H1 (cell line): ENCODE measurements at regions not wholly inside any gene's neighbourhood (a gene's known extent, or its start where the extent isn't known, plus 50 kb on each side); places are given as distances from the start of the nearest gene placed in this dataset.

Experiments
- CTCF ChIA-PET: fragments of 300-600 bp; sonication (Branson Sonifier 250); formaldehyde crosslinking; loops from one replicate; lab custom pipeline; 2021; ENCODE audit not compliant: partially characterized antibody; lab: Charles Lee
- POLR2A ChIA-PET: fragments of 300-600 bp; sonication (Branson Sonifier 250); formaldehyde crosslinking; loops from one replicate; lab custom pipeline; 2021; ENCODE audit warnings: inconsistent platforms; ENCODE audit not compliant: partially characterized antibody; lab: Charles Lee
- DNase-seq, 2 experiments: peaks; one replicate each; pipeline versions ENCODE4 v3.0.0 to v3.0.0-alpha.2; 2010 to 2022; ENCODE audit warnings: low spot score in 2 of 2, low read depth in 1 of 2, mixed read lengths in 1 of 2
- FAIRE-seq: peaks from 2 replicates; lab custom pipeline; 2011; peaks lifted over from hg19 to GRCh38; lab: Jason Lieb, UNC
- H2AFZ ChIP-seq: 2 replicates; pipeline ENCODE4 v1.8.1; 2012; ENCODE audit warnings: low read length, inconsistent platforms
- H2AK5ac ChIP-seq: 2 replicates; pipeline ENCODE4 v1.6.1; 2013; ENCODE audit warnings: low read depth, low read length
- H2BK120ac ChIP-seq: replicated peaks from 2 replicates; pipeline ENCODE3; 2013; ENCODE audit warnings: low read depth, low read length, inconsistent platforms
- H2BK12ac ChIP-seq: 2 replicates; pipeline ENCODE4 v1.6.1; 2013; ENCODE audit warnings: low read depth, low read length
- H2BK15ac ChIP-seq: 2 replicates; pipeline ENCODE4 v1.6.1; 2013; ENCODE audit warnings: low read length
- H2BK20ac ChIP-seq: 2 replicates; pipeline ENCODE4 v1.6.1; 2013; ENCODE audit warnings: low read length
- H2BK5ac ChIP-seq: 2 replicates; pipeline ENCODE4 v1.6.1; 2013; ENCODE audit warnings: low read depth, low read length
- H3K14ac ChIP-seq: 2 replicates; pipeline ENCODE4 v1.6.1; 2013; ENCODE audit warnings: inconsistent platforms; ENCODE audit not compliant: insufficient read length
- H3K18ac ChIP-seq: 2 replicates; pipeline ENCODE4 v1.6.1; 2013; ENCODE audit warnings: low read length; ENCODE audit errors: extremely low read depth
- H3K23ac ChIP-seq: 2 replicates; pipeline ENCODE4 v1.6.1; 2013; ENCODE audit warnings: inconsistent platforms; ENCODE audit not compliant: insufficient read length
- H3K23me2 ChIP-seq: 2 replicates; pipeline ENCODE4 v1.6.1; 2013; ENCODE audit warnings: low read depth, low read length
- H3K27ac ChIP-seq: 2 replicates; pipeline ENCODE4 v1.6.1; 2011; ENCODE audit warnings: low read depth, low read length, inconsistent platforms
- H3K27me3 ChIP-seq, 4 experiments: replicated peaks in 1 of 4; 1 replicate in 1 of 4; 2 replicates in 3 of 4; pipeline versions ENCODE4 v1.6.1 to v1.8.1; 2011 to 2013; ENCODE audit warnings: low read length in 3 of 4, mild to moderate bottlenecking in 3 of 4, inconsistent platforms in 2 of 4, mixed read lengths in 2 of 4, moderate library complexity in 1 of 4; ENCODE audit not compliant: control insufficient read depth in 3 of 4, insufficient read depth in 3 of 4; ENCODE audit errors: extremely low read depth in 1 of 4
- H3K36me3 ChIP-seq, 4 experiments: 2 replicates each; pipeline versions ENCODE4 v1.6.1 to v1.8.1; 2011 to 2013; ENCODE audit warnings: mild to moderate bottlenecking in 4 of 4, low read length in 3 of 4, moderate library complexity in 2 of 4, control low read depth in 1 of 4, inconsistent platforms in 1 of 4; ENCODE audit not compliant: insufficient read depth in 4 of 4, control insufficient read depth in 2 of 4
- H3K4ac ChIP-seq: replicated peaks from 2 replicates; pipeline ENCODE3; 2013; ENCODE audit warnings: low read length, low read depth, mixed read lengths, inconsistent platforms; ENCODE audit not compliant: insufficient read length
- H3K4me1 ChIP-seq, 4 experiments: replicated peaks in 1 of 4; 1 replicate in 1 of 4; 2 replicates in 3 of 4; pipeline versions ENCODE4 v1.6.1 to v1.8.1; 2011 to 2013; ENCODE audit warnings: low read length in 3 of 4, inconsistent platforms in 2 of 4, mixed read lengths in 1 of 4; ENCODE audit not compliant: insufficient read depth in 4 of 4, control insufficient read depth in 3 of 4
- H3K4me2 ChIP-seq, 2 experiments: 2 replicates each; pipeline versions ENCODE4 v1.6.1 to v1.8.1; 2011 to 2013; ENCODE audit warnings: low read depth in 2 of 2, low read length in 2 of 2, control low read depth in 1 of 2, inconsistent platforms in 1 of 2, mild to moderate bottlenecking in 1 of 2; ENCODE audit not compliant: insufficient read depth in 1 of 2
- H3K4me3 ChIP-seq, 4 experiments: fragments of 200-600, 300-600 bp in 1 of 4; sonication (generic), shearing (Covaris generic), sonication (Bioruptor Twin) in 1 of 4; 2 replicates each; pipeline versions ENCODE4 v1.5.1 to v1.8.1; 2011 to 2016; ENCODE audit warnings: low read length in 4 of 4, low read depth in 3 of 4, control low read depth in 2 of 4, inconsistent platforms in 2 of 4, mild to moderate bottlenecking in 2 of 4, mixed read lengths in 1 of 4, moderate library complexity in 1 of 4; ENCODE audit not compliant: insufficient read depth in 2 of 4; ENCODE audit errors: extremely low read depth in 1 of 4
- H3K56ac ChIP-seq: replicated peaks from 2 replicates; pipeline ENCODE3; 2013; ENCODE audit warnings: low read depth, mild to moderate bottlenecking, mixed read lengths, low read length, inconsistent platforms; ENCODE audit not compliant: insufficient read length
- H3K79me1 ChIP-seq: 2 replicates; pipeline ENCODE4 v1.6.1; 2013; ENCODE audit warnings: low read depth, low read length, control low read depth
- H3K79me2 ChIP-seq, 2 experiments: 2 replicates each; pipeline versions ENCODE4 v1.6.1 to v1.8.1; 2012 to 2013; ENCODE audit warnings: low read length in 2 of 2, mild to moderate bottlenecking in 2 of 2, inconsistent platforms in 1 of 2; ENCODE audit not compliant: insufficient read depth in 2 of 2, control insufficient read depth in 1 of 2
- H3K9ac ChIP-seq, 4 experiments: replicated peaks in 1 of 4; 1 replicate in 1 of 4; 2 replicates in 3 of 4; pipeline versions ENCODE4 v1.6.1 to v1.8.1; 2011 to 2013; ENCODE audit warnings: low read depth in 3 of 4, low read length in 3 of 4, control low read depth in 2 of 4, mild to moderate bottlenecking in 2 of 4, moderate library complexity in 2 of 4, inconsistent platforms in 1 of 4; ENCODE audit errors: extremely low read depth in 1 of 4
- H3K9me3 ChIP-seq, 2 experiments: 2 replicates each; pipeline versions ENCODE4 v1.6.1 to v1.8.1; 2012 to 2013; ENCODE audit warnings: mild to moderate bottlenecking in 2 of 2, moderate library complexity in 2 of 2, control low read depth in 1 of 2, inconsistent platforms in 1 of 2, low read depth in 1 of 2, low read length in 1 of 2, mixed read lengths in 1 of 2; ENCODE audit not compliant: insufficient read depth in 2 of 2
- H4K20me1 ChIP-seq, 2 experiments: replicated peaks in 1 of 2; 2 replicates each; pipeline versions ENCODE3 to v1.8.1; 2011 to 2013; ENCODE audit warnings: inconsistent platforms in 2 of 2, low read length in 2 of 2, mild to moderate bottlenecking in 1 of 2; ENCODE audit not compliant: insufficient read depth in 2 of 2, control insufficient read depth in 1 of 2
- H4K5ac ChIP-seq: 2 replicates; pipeline ENCODE4 v1.6.1; 2013; ENCODE audit warnings: low read length, low read depth, mixed read lengths, inconsistent platforms; ENCODE audit not compliant: insufficient read length
- H4K8ac ChIP-seq: 2 replicates; pipeline ENCODE4 v1.8.0; 2013; ENCODE audit warnings: mild to moderate bottlenecking, moderate library complexity, low read length, inconsistent platforms; ENCODE audit not compliant: insufficient read depth; ENCODE audit errors: extremely low read depth
- H4K91ac ChIP-seq: replicated peaks from 2 replicates; pipeline ENCODE3; 2013; ENCODE audit warnings: low read length, mixed read lengths, inconsistent platforms; ENCODE audit not compliant: insufficient read length
- ASH2L ChIP-seq: fragments of 200-600, 300-600 bp; sonication (generic); IDR thresholded peaks from one replicate; pipeline ENCODE4 v1.7.1; 2017; ENCODE audit warnings: low read length
- BACH1 ChIP-seq: IDR thresholded peaks from 2 replicates; pipeline ENCODE4 v1.6.1; 2012; ENCODE audit warnings: low read length, improper control_type of control experiment
- CBX5 ChIP-seq: fragments of 300-800, 300-1000 bp; sonication (generic); IDR thresholded peaks from 2 replicates; pipeline ENCODE4 v1.7.1; 2016; ENCODE audit warnings: antibody characterized with exemption, low read length, low read depth
- GTF2F1 ChIP-seq: IDR thresholded peaks from 2 replicates; pipeline ENCODE4 v1.6.1; 2012; ENCODE audit warnings: low read depth, low read length, improper control_type of control experiment, borderline replicate concordance
- HDAC2 ChIP-seq, 2 experiments: fragments of 300-600 bp in 1 of 2; sonication (generic) in 1 of 2; IDR thresholded peaks; 2 replicates each; pipeline ENCODE4 v1.6.1; 2011 to 2012; ENCODE audit warnings: low read depth in 2 of 2, low read length in 2 of 2, mild to moderate bottlenecking in 2 of 2, moderate library complexity in 2 of 2, borderline replicate concordance in 1 of 2, inconsistent platforms in 1 of 2
- MAX ChIP-seq: IDR thresholded peaks from 2 replicates; pipeline ENCODE4 v1.6.1; 2012; ENCODE audit warnings: inconsistent platforms
- RBBP5 ChIP-seq: IDR thresholded peaks from 2 replicates; pipeline ENCODE4 v1.7.1; 2012; ENCODE audit warnings: low read depth, mild to moderate bottlenecking, inconsistent platforms, low read length, moderate library complexity, borderline replicate concordance
- SAP30 ChIP-seq: fragments of 300-600 bp; sonication (generic); IDR thresholded peaks from 2 replicates; pipeline ENCODE4 v1.7.1; 2012; ENCODE audit warnings: low read length, moderate library complexity, mild to moderate bottlenecking, inconsistent platforms; ENCODE audit not compliant: insufficient read depth, insufficient replicate concordance
- SIN3A ChIP-seq, 2 experiments: IDR thresholded peaks in 1 of 2; conservative IDR thresholded peaks in 1 of 2; 2 replicates each; pipeline ENCODE4 v1.6.1; 2011 to 2012; ENCODE audit warnings: low read length in 2 of 2, improper control_type of control experiment in 1 of 2, low read depth in 1 of 2, mild to moderate bottlenecking in 1 of 2
- SP1 ChIP-seq: IDR thresholded peaks from 2 replicates; pipeline ENCODE4 v1.6.1; 2011; ENCODE audit warnings: low read depth, low read length
- SP2 ChIP-seq: IDR thresholded peaks from 2 replicates; pipeline ENCODE4 v1.6.1; 2012; ENCODE audit warnings: mild to moderate bottlenecking, low read length, inconsistent platforms
- SP4 ChIP-seq: IDR thresholded peaks from 2 replicates; pipeline ENCODE4 v1.6.1; 2012; ENCODE audit warnings: low read length, inconsistent platforms
- TBP ChIP-seq: IDR thresholded peaks from 2 replicates; pipeline ENCODE4 v1.6.1; 2011; ENCODE audit warnings: low read depth, low read length, improper control_type of control experiment
- TCF12 ChIP-seq: IDR thresholded peaks from 2 replicates; pipeline ENCODE4 v1.6.1; 2011; ENCODE audit warnings: low read depth, mild to moderate bottlenecking, low read length
- WGBS, 2 experiments: shearing (Covaris generic) in 1 of 2; methylation state at CpG; one replicate each; pipeline versions ENCODE4 v1.1.6 to v1.1.7; 2013 to 2015; ENCODE audit warnings: low lambda C conversion rate in 2 of 2, mixed read lengths in 2 of 2, inconsistent platforms in 1 of 2, low coverage in 1 of 2, missing lambda C conversion rate in 1 of 2; ENCODE audit not compliant: insufficient replicate concordance in 2 of 2, insufficient coverage in 1 of 2, insufficient read length in 1 of 2; ENCODE audit errors: extremely low coverage in 1 of 2, missing lambda C conversion rate in 1 of 2; 5-methylcytosine and 5-hydroxymethylcytosine counted together

GRCh38 chr7:153510674-153511073, 541.5 kb upstream of the DPP6 start:
- no peaks in the 10 kb centered on the region for H3K36me3 ChIP-seq
- ChIA-PET POLR2A (no interaction called here), CTCF (no interaction called here)
- DNase-seq: no peak
- H2BK120ac ChIP-seq: no peak overlapping the region
- H3K27me3 ChIP-seq: no peaks in the 10 kb centered on the region
- no peak overlapping the region for H2BK12ac ChIP-seq
- no peak overlapping the region for H3K14ac ChIP-seq
- no peak overlapping the region for H4K8ac ChIP-seq
- H2AK5ac ChIP-seq: no peak overlapping the region
- no peak overlapping the region for H3K23ac ChIP-seq
- no peak overlapping the region for H2BK15ac ChIP-seq
- no peaks in the 10 kb centered on the region for H3K79me2 ChIP-seq
- H3K9me3 ChIP-seq: peaks cover 33 to 41% of the 10 kb centered on the region in 2 experiments
- no peak overlapping the region for H3K9ac ChIP-seq
- 95% methylated on average over 3 of the region's 3 CpGs; no CpG with 5 or more reads in 1 of the 2 experiments for WGBS, 2 experiments
- TF ChIP-seq HDAC2 (IDR thresholded peaks at IDR 0.05; ENCODE audit: borderline replicate concordance in 1 of 2, low read depth in 2 of 2, low read length in 2 of 2) (no peak), TBP (no peak), SP1 (no peak), ASH2L (no peak), BACH1 (no peak), CBX5 (no peak), SP4 (no peak), MAX (no peak), TCF12 (no peak), RBBP5 (no peak), GTF2F1 (no peak), SP2 (no peak), SAP30 (no peak), SIN3A (conservative IDR thresholded peaks at IDR 0.05 in 1 of 2, IDR thresholded peaks at IDR 0.05 in 1 of 2; ENCODE audit: low read depth in 1 of 2, low read length in 2 of 2) (no peak)
- no peak overlapping the region for H3K27ac ChIP-seq
- H3K4me1 ChIP-seq: no peaks in the 10 kb centered on the region
- no peak for FAIRE-seq
- H3K4ac ChIP-seq: no peak overlapping the region
- H4K91ac ChIP-seq: no peak overlapping the region
- no peak overlapping the region for H3K56ac ChIP-seq
- H2AFZ ChIP-seq: no peak overlapping the region
- no peak overlapping the region for H3K4me2 ChIP-seq
- H2BK20ac ChIP-seq: no peak overlapping the region
- no peak overlapping the region for H4K5ac ChIP-seq
- H3K23me2 ChIP-seq: no peaks in the 10 kb centered on the region
- H3K79me1 ChIP-seq: no peaks in the 10 kb centered on the region
- no peak overlapping the region for H3K4me3 ChIP-seq
- no peak overlapping the region for H3K18ac ChIP-seq
- H2BK5ac ChIP-seq: no peak overlapping the region
- no peaks in the 10 kb centered on the region for H4K20me1 ChIP-seq
